ENCODE measurements at regions not wholly inside any gene's neighbourhood (a gene's known extent, or its start where the extent isn't known, plus 50 kb on each side); places are given as distances from the start of the nearest gene placed in this dataset.

DNA sequence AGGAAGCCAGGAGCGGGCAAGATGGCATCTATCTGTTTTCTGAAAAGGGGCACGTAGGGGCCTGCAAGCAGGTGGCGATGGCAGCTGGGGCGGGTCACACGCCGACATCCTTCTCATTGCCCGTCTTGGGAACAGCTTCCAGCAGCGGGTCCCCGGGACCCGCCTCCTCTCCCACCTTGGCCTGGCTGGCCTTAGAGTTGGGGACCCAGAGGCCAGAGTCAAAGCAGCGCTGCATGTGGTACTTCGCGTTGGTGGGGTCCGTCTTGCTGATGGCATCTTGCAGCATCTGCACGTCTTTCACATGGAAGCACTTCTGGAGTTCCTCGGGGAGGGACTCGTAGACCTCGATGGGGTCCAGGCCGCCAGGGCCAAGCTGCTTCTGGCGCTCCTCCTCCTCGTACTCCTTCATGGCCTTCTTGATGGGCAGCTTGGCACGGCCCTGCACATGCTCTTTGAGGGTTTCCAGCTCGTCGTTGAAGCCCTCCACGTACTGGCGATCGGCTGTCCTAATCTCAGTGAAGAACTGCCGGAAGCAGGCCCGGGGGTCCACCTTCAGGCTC is 127.6 kb upstream of the CLINT1 start:
- Mint-ChIP-seq H3K27ac (no peak overlapping the region), H3K4me1 (peaks cover 2% of the 10 kb centered on the region), H3K27me3 (ENCODE audit: low read depth in 3 of 3) (peaks cover 4 to 7% (median 4%) of the 10 kb centered on the region in 3 donors), H3K36me3 (no peaks in the 10 kb centered on the region), H3K4me3 (no peak overlapping the region), H3K9me3 (peaks cover 0 to 7% (median 0%) of the 10 kb centered on the region in 7 donors)
- intact Hi-C loops (cut with micrococcal nuclease): no loop called here
- TF ChIP-seq, protein P1, sequence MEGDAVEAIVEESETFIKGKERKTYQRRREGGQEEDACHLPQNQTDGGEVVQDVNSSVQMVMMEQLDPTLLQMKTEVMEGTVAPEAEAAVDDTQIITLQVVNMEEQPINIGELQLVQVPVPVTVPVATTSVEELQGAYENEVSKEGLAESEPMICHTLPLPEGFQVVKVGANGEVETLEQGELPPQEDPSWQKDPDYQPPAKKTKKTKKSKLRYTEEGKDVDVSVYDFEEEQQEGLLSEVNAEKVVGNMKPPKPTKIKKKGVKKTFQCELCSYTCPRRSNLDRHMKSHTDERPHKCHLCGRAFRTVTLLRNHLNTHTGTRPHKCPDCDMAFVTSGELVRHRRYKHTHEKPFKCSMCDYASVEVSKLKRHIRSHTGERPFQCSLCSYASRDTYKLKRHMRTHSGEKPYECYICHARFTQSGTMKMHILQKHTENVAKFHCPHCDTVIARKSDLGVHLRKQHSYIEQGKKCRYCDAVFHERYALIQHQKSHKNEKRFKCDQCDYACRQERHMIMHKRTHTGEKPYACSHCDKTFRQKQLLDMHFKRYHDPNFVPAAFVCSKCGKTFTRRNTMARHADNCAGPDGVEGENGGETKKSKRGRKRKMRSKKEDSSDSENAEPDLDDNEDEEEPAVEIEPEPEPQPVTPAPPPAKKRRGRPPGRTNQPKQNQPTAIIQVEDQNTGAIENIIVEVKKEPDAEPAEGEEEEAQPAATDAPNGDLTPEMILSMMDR (IDR thresholded peaks at IDR 0.05): no peak
- Histone ChIP-seq H3K27me3 (ENCODE audit: control insufficient read depth in 2 of 2, insufficient read depth in 2 of 2, low read length in 2 of 2) (no peaks in the 10 kb centered on the region), H3K4me2 (replicated peaks; ENCODE audit: extremely low read depth, low read length, poor library complexity, severe bottlenecking) (no peak overlapping the region), H3K36me3 (replicated peaks in 1 of 2; ENCODE audit: control insufficient read depth in 1 of 2, insufficient read depth in 2 of 2, low read length in 2 of 2) (no peaks in the 10 kb centered on the region), H2AFZ (ENCODE audit: insufficient read depth, low read depth, low read length, poor library complexity, severe bottlenecking) (no peak overlapping the region), H3K9ac (ENCODE audit: insufficient read depth, low read length, poor library complexity, severe bottlenecking) (no peak overlapping the region), H3K4me1 (ENCODE audit: control insufficient read depth in 1 of 2, insufficient read depth in 2 of 2, low read length in 2 of 2) (no peaks in the 10 kb centered on the region), H3K79me2 (ENCODE audit: insufficient read depth, low read length) (no peaks in the 10 kb centered on the region), H3K9me3 (replicated peaks in 1 of 2; ENCODE audit: control insufficient read depth in 1 of 2, insufficient read depth in 1 of 2, low read length in 2 of 2) (no peaks in the 10 kb centered on the region), H4K20me1 (ENCODE audit: insufficient read depth, low read length) (no peaks in the 10 kb centered on the region), H3K4me3 (replicated peaks in 1 of 3; ENCODE audit: low read depth in 2 of 3, low read length in 3 of 3) (no peak overlapping the region), H3K27ac (ENCODE audit: low read depth in 1 of 2, low read length in 2 of 2) (no peak overlapping the region)
- DNase-seq: no peak
- 97% methylated on average over 29 of the region's 29 CpGs for WGBS (ENCODE audit: insufficient coverage)

DNA sequence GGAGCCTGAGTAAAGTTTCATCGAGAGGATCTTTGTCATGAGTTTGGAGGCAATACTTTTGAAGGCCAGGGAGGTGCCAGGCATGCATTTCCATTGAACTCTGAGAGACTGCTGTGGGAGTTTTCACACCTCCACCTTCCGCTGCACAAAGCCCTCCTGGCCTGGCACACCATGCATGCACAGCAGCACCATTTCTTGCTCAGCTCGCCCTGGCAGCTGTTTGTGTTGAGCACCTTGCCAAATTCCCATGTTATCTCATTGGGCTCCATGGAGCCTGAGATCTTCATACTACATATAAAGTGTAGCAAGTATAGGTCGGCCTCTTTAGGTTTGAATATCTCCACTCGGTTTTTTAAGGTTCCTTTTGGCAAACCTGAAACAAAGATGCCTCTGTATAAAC is 125.7 kb upstream of the CLINT1 start:
- Mint-ChIP-seq H3K4me1 (peaks cover 2% of the 10 kb centered on the region), H3K27me3 (ENCODE audit: low read depth in 3 of 3) (peaks cover 1 to 7% (median 4%) of the 10 kb centered on the region in 3 donors), H3K27ac (no peak overlapping the region), H3K9me3 (peaks cover 0 to 3% (median 0%) of the 10 kb centered on the region in 7 donors), H3K4me3 (no peak overlapping the region), H3K36me3 (no peaks in the 10 kb centered on the region)
- no peak overlapping the region for H3K4me2 ChIP-seq (replicated peaks; ENCODE audit: extremely low read depth, low read length, poor library complexity, severe bottlenecking)
- H3K36me3 ChIP-seq (replicated peaks in 1 of 2; ENCODE audit: control insufficient read depth in 1 of 2, insufficient read depth in 2 of 2, low read length in 2 of 2): no peaks in the 10 kb centered on the region
- H3K9me3 ChIP-seq (replicated peaks in 1 of 2; ENCODE audit: control insufficient read depth in 1 of 2, insufficient read depth in 1 of 2, low read length in 2 of 2): no peaks in the 10 kb centered on the region
- H3K4me3 ChIP-seq (replicated peaks in 1 of 3; ENCODE audit: low read depth in 2 of 3, low read length in 3 of 3): no peak overlapping the region
- no peaks in the 10 kb centered on the region for H3K79me2 ChIP-seq (ENCODE audit: insufficient read depth, low read length)
- 100% methylated on average over 4 of the region's 5 CpGs for WGBS (ENCODE audit: insufficient coverage)
- no peak overlapping the region for H3K9ac ChIP-seq (ENCODE audit: insufficient read depth, low read length, poor library complexity, severe bottlenecking)
- no peak for DNase-seq
- no peaks in the 10 kb centered on the region for H3K4me1 ChIP-seq (ENCODE audit: control insufficient read depth in 1 of 2, insufficient read depth in 2 of 2, low read length in 2 of 2)
- H3K27ac ChIP-seq (ENCODE audit: low read depth in 1 of 2, low read length in 2 of 2): no peak overlapping the region
- intact Hi-C loops (cut with micrococcal nuclease): no loop called here
- TF ChIP-seq, protein P1 (IDR thresholded peaks at IDR 0.05): no peak
- H3K27me3 ChIP-seq (ENCODE audit: control insufficient read depth in 2 of 2, insufficient read depth in 2 of 2, low read length in 2 of 2): no peaks in the 10 kb centered on the region
- H2AFZ ChIP-seq (ENCODE audit: insufficient read depth, low read depth, low read length, poor library complexity, severe bottlenecking): no peak overlapping the region
- H4K20me1 ChIP-seq (ENCODE audit: insufficient read depth, low read length): no peaks in the 10 kb centered on the region
